ENCODE measurements at regions not wholly inside any gene's neighbourhood (a gene's known extent, or its start where the extent isn't known, plus 50 kb on each side); places are given as distances from the start of the nearest gene placed in this dataset.
"Not testable (repeated sequence)": the region's sequence is repeated elsewhere in the genome, so short reads cannot be mapped to it uniquely, and the experiment has no call there.

DNA sequence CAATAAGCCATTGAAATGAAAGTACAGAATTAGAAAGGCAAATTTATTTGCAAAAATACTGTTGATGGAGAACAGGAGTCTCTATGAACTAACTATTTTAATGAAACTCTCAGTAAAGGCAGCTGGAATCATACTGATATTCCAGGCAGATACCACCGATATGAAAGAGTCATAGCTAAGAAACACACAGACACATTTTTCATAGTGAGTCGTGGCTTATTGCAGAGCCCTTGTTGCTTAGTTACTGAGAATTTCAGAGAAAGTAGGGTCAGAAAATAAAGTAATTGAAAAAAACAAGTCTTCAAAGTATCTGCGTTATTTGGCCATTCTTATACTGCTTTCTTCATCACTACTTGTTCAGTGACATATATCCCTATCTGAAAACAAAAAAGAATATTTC is 1890.9 kb downstream of the PCDH9 start:
- DNase-seq (ENCODE audit: low spot score in 2 of 2), result no peak
- H3K4me3 ChIP-seq, result no peak overlapping the region
- no peaks in the 10 kb centered on the region for H3K36me3 ChIP-seq
- WGBS, result 74% methylated on average over 3 of the region's 3 CpGs
- TF ChIP-seq, protein P1, sequence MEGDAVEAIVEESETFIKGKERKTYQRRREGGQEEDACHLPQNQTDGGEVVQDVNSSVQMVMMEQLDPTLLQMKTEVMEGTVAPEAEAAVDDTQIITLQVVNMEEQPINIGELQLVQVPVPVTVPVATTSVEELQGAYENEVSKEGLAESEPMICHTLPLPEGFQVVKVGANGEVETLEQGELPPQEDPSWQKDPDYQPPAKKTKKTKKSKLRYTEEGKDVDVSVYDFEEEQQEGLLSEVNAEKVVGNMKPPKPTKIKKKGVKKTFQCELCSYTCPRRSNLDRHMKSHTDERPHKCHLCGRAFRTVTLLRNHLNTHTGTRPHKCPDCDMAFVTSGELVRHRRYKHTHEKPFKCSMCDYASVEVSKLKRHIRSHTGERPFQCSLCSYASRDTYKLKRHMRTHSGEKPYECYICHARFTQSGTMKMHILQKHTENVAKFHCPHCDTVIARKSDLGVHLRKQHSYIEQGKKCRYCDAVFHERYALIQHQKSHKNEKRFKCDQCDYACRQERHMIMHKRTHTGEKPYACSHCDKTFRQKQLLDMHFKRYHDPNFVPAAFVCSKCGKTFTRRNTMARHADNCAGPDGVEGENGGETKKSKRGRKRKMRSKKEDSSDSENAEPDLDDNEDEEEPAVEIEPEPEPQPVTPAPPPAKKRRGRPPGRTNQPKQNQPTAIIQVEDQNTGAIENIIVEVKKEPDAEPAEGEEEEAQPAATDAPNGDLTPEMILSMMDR (IDR thresholded peaks at IDR 0.05), result no peak
- TF ChIP-seq POLR2A (IDR thresholded peaks at IDR 0.05) (no peak), POLR2AphosphoS5 (IDR thresholded peaks at IDR 0.05) (no peak), EP300 (IDR thresholded peaks at IDR 0.05) (no peak)
- no peaks in the 10 kb centered on the region for H3K9me3 ChIP-seq
- H3K27ac ChIP-seq, result no peak overlapping the region
- H3K4me1 ChIP-seq, result no peaks in the 10 kb centered on the region
- no peaks in the 10 kb centered on the region for H3K27me3 ChIP-seq

DNA sequence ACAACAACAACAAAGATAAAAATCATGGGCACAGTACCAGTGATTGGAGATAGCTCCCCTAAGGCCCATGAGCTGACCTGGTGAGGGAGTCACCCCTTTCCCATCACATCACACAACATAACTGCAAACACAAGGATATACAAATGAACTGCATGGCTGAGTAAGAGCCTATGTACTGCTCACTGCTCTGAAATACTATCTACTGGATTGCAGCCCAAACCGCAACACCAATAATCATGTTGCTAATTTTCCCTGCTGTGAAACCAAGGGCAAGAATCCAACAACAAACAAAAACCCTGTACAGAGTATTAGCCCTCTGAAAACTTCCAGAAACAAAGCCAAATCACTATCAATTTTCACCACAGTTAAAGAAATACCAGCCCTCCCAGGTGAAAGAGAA is 1893.2 kb downstream of the PCDH9 start:
- no peaks in the 10 kb centered on the region for H3K9me3 ChIP-seq
- H3K27me3 ChIP-seq, result no peaks in the 10 kb centered on the region
- TF ChIP-seq, protein P1 (IDR thresholded peaks at IDR 0.05), result no peak
- TF ChIP-seq EP300 (IDR thresholded peaks at IDR 0.05) (no peak), POLR2A (IDR thresholded peaks at IDR 0.05) (no peak), POLR2AphosphoS5 (IDR thresholded peaks at IDR 0.05) (no peak)
- H3K4me3 ChIP-seq, result no peak overlapping the region
- DNase-seq (ENCODE audit: low spot score in 2 of 2), result no peak
- no peaks in the 10 kb centered on the region for H3K36me3 ChIP-seq
- WGBS, result 67% methylated on average over 1 of the region's 1 CpG
- H3K4me1 ChIP-seq, result no peaks in the 10 kb centered on the region
- H3K27ac ChIP-seq, result no peak overlapping the region

DNA sequence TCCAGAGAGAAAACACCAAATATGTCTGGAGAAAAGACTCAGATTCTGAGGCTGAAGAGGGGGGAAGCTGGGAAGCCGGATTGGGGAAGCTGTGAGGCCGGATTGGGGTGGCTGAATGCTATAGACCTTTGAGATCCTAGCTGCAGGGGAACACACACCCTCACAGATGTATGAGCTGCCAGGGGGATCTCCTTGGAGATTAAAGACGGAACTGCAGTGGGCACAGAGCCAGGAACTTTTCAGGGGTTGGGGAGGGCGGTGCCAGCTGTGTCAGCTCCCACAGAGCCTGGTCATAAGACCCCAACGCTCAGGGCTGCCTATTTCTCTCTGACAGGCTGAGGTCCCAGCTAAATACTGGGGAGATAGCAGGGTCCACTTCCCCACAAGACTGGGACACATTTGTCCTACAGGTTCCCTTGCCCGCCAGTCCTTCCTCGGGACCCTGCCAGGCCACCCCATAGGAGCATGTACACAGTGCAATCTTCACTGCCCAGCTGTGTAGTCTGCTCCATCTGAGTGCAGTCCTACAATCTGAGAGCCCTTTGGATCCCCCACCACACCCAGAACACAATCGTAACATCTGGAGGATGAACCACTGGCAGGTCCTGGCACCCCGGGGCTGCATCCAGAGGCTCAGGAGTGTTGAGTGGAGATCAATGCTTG is 1893.9 kb downstream of the PCDH9 start:
- no peak for DNase-seq (ENCODE audit: low spot score in 2 of 2)
- WGBS, result 57% methylated on average over 7 of the region's 9 CpGs

DNA sequence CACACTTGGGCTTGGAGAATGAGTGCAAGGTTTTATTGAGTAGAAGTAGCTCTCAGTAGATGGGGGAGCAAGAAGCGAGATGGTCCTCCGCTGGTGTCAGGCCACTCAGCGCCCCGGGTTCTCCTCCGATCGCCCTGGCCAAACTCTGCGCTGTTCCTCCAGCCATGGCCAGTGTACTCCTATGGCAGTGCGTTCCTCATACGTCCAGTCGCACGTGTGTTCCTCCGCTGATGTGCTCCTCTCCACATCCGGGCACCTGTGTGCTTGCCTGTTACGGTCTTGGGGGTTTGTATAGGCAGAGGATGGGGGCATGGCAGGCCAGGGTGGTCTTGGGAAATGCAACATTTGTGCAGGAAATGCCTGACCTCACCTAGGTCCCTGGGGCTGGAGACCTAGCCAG is 1899.4 kb downstream of the PCDH9 start:
- no peaks in the 10 kb centered on the region for H3K36me3 ChIP-seq
- WGBS, result 85% methylated on average over 14 of the region's 14 CpGs
- H3K27me3 ChIP-seq, result no peaks in the 10 kb centered on the region
- H3K27ac ChIP-seq, result no peak overlapping the region
- H3K9me3 ChIP-seq, result no peaks in the 10 kb centered on the region
- no peak for DNase-seq (ENCODE audit: low spot score in 2 of 2)
- H3K4me3 ChIP-seq, result no peak overlapping the region
- no peak for TF ChIP-seq POLR2A (IDR thresholded peaks at IDR 0.05)
- TF ChIP-seq EP300 (IDR thresholded peaks at IDR 0.05), result no peak
- no peak for TF ChIP-seq POLR2AphosphoS5 (IDR thresholded peaks at IDR 0.05)
- TF ChIP-seq, protein P1 (IDR thresholded peaks at IDR 0.05), result no peak
- H3K4me1 ChIP-seq, result no peaks in the 10 kb centered on the region

More for the DNA sequence above, 1893.9 kb downstream of the PCDH9 start:
- Histone ChIP-seq H3K27ac (no peak overlapping the region), H3K36me3 (no peaks in the 10 kb centered on the region), H3K27me3 (no peaks in the 10 kb centered on the region), H3K4me1 (no peaks in the 10 kb centered on the region), H3K4me3 (no peak overlapping the region), H3K9me3 (no peaks in the 10 kb centered on the region)
- TF ChIP-seq EP300 (IDR thresholded peaks at IDR 0.05) (no peak), POLR2A (IDR thresholded peaks at IDR 0.05) (no peak)
- TF ChIP-seq, protein P1 (IDR thresholded peaks at IDR 0.05), result no peak

DNA sequence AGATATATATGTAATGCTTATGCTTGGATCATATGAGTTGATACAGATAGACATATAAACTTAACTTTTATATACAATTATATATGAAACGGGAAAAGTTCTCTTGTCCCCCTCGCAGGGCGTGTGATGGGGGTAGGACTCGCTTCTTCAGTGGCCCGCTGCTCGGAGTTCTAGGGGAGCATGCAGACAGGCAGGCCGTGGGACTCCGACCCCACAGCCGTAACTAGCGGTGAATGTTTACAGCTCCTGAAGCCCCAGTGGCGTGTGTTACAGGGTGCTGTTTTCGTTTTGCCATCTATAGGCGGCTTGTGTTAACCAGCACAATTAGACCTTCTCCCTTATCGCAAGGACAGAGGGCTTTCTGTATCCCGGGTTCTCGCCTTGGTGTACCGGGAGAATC is 1899.8 kb downstream of the PCDH9 start:
- no peaks in the 10 kb centered on the region for H3K4me1 ChIP-seq
- H3K4me3 ChIP-seq, result no peak overlapping the region
- DNase-seq (ENCODE audit: low spot score in 2 of 2), result no peak
- 94% methylated on average over 17 of the region's 17 CpGs for WGBS
- TF ChIP-seq POLR2A (IDR thresholded peaks at IDR 0.05) (no peak), EP300 (IDR thresholded peaks at IDR 0.05) (no peak), POLR2AphosphoS5 (IDR thresholded peaks at IDR 0.05) (no peak)
- TF ChIP-seq, protein P1 (IDR thresholded peaks at IDR 0.05), result no peak
- no peaks in the 10 kb centered on the region for H3K27me3 ChIP-seq
- H3K9me3 ChIP-seq, result no peaks in the 10 kb centered on the region
- no peak overlapping the region for H3K27ac ChIP-seq
- no peaks in the 10 kb centered on the region for H3K36me3 ChIP-seq

DNA sequence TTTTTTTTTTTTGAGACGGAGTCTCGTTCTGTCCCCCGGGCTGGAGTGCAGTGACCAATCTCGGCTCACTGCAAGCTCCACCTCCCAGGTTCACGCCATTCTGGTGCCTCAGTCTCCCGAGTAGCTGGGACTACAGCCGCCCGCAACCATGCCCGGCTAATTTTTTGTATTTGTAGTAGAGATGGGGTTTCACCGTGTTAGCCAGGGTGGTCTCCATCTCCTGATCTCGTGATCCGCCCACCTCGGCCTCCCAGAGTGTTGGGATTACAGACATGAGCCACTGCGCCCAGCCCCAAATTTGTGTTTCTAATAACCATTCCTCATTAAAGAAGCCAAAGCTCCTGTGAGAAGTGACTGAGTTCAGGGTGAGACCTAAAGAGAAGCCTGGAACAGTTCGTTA is 1906.9 kb downstream of the PCDH9 start:
- not testable (repeated sequence) for H3K4me3 ChIP-seq; H3K27me3 ChIP-seq; H3K36me3 ChIP-seq; H3K4me1 ChIP-seq; H3K27ac ChIP-seq; DNase-seq (ENCODE audit: low spot score in 2 of 2); H3K9me3 ChIP-seq
- 95% methylated on average over 15 of the region's 15 CpGs for WGBS

DNA sequence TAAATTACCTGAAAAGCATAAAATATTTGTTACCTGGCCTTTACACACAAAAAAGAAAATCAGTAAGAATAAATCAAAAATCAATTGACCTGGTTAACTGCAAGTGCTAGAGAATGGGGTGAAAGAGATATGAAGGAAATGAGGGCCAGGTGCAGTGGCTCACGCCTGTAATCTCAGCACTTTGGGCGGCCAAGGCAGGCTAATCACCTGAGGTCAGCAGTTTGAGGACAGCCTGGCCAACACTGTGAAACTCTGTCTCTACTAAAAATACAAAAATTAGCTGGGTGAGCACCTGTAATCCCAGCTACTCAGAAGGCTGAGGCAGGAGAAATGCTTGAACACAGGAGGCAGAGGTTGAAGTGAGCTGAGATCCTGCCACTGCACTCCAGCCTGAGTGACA is 1908.7 kb downstream of the PCDH9 start:
- H3K36me3 ChIP-seq; DNase-seq (ENCODE audit: low spot score in 2 of 2): not testable (repeated sequence)

More for the DNA sequence above, 1908.7 kb downstream of the PCDH9 start:
- not testable (repeated sequence) for H3K4me3 ChIP-seq, H3K4me1 ChIP-seq, H3K9me3 ChIP-seq, H3K27me3 ChIP-seq, H3K27ac ChIP-seq
- 92% methylated on average over 2 of the region's 2 CpGs for WGBS

Data from suprapubic skin (tissue), 4 donors.